ENCODE measurements at regions not wholly inside any gene's neighbourhood (a gene's known extent, or its start where the extent isn't known, plus 50 kb on each side); places are given as distances from the start of the nearest gene placed in this dataset.

GRCh38 chr3:124557-125179 is 71.9 kb upstream of the CHL1 start:
- Histone ChIP-seq H3K4me1 (no peaks in the 10 kb centered on the region), H3K27me3 (no peaks in the 10 kb centered on the region), H3K36me3 (replicated peaks in 1 of 2; ENCODE audit: insufficient read depth in 1 of 2, low read depth in 2 of 2) (no peaks in the 10 kb centered on the region), H3K4me3 (no peak overlapping the region), H3K27ac (no peak overlapping the region), H3K9me3 (no peaks in the 10 kb centered on the region)
- TF ChIP-seq POLR2A (IDR thresholded peaks at IDR 0.05): no peak
- TF ChIP-seq CTCF (IDR thresholded peaks at IDR 0.05): no peak
- WGBS, 2 donors: 69 to 73% methylated on average over 1 of the region's 1 CpG
- intact Hi-C loops (cut with DNase I): no loop called here
- ATAC-seq (no peak), DNase-seq (no peak)

- Histone ChIP-seq H3K36me3 (replicated peaks in 1 of 2; ENCODE audit: insufficient read depth in 1 of 2, low read depth in 2 of 2) (no peaks in the 10 kb centered on the region), H3K9me3 (no peaks in the 10 kb centered on the region), H3K27me3 (no peaks in the 10 kb centered on the region), H3K4me3 (no peak overlapping the region), H3K4me1 (no peaks in the 10 kb centered on the region), H3K27ac (no peak overlapping the region)
- DNase-seq (no peak), ATAC-seq (no peak)
- intact Hi-C loops (cut with DNase I): no loop called here
- WGBS, 2 donors: 30 to 67% methylated on average over 3 of the region's 3 CpGs
- TF ChIP-seq POLR2A (IDR thresholded peaks at IDR 0.05): no peak
These were observed 67.9 kb upstream of the CHL1 start for GRCh38 chr3:128515-129172.

- 62 to 70% methylated on average over 5 of the region's 5 CpGs for WGBS, 2 donors
- intact Hi-C loops (cut with DNase I): no loop called here
- H3K9me3 ChIP-seq: no peaks in the 10 kb centered on the region
- DNase-seq (no peak), ATAC-seq (no peak)
- no peaks in the 10 kb centered on the region for H3K27me3 ChIP-seq
- H3K4me3 ChIP-seq: no peak overlapping the region
- H3K27ac ChIP-seq: no peak overlapping the region
- no peaks in the 10 kb centered on the region for H3K36me3 ChIP-seq (replicated peaks in 1 of 2; ENCODE audit: insufficient read depth in 1 of 2, low read depth in 2 of 2)
- no peaks in the 10 kb centered on the region for H3K4me1 ChIP-seq
- TF ChIP-seq POLR2A (IDR thresholded peaks at IDR 0.05) (no peak), CTCF (IDR thresholded peaks at IDR 0.05) (no peak)
These were observed 65.2 kb upstream of the CHL1 start for GRCh38 chr3:131151-131888.

GRCh38 chr3:132378-132777 is 64.2 kb upstream of the CHL1 start:
- H3K36me3 ChIP-seq (replicated peaks in 1 of 2; ENCODE audit: insufficient read depth in 1 of 2, low read depth in 2 of 2): no peaks in the 10 kb centered on the region
- no peaks in the 10 kb centered on the region for H3K9me3 ChIP-seq
- ATAC-seq: no peak
- no peak overlapping the region for H3K27ac ChIP-seq
- intact Hi-C loops (cut with DNase I): no loop called here
- H3K4me1 ChIP-seq: no peaks in the 10 kb centered on the region
- no peak overlapping the region for H3K4me3 ChIP-seq
- no peak for DNase-seq
- no peaks in the 10 kb centered on the region for H3K27me3 ChIP-seq
- TF ChIP-seq CTCF (IDR thresholded peaks at IDR 0.05): no peak
- TF ChIP-seq POLR2A (IDR thresholded peaks at IDR 0.05): no peak

GRCh38 chr3:132904-133303 is 63.7 kb upstream of the CHL1 start:
- no peak for ATAC-seq
- no peak overlapping the region for H3K4me3 ChIP-seq
- H3K27ac ChIP-seq: no peak overlapping the region
- H3K9me3 ChIP-seq: no peaks in the 10 kb centered on the region
- H3K36me3 ChIP-seq (replicated peaks in 1 of 2; ENCODE audit: insufficient read depth in 1 of 2, low read depth in 2 of 2): no peaks in the 10 kb centered on the region
- 40 to 42% methylated on average over 2 of the region's 2 CpGs for WGBS, 2 donors
- intact Hi-C loops (cut with DNase I): no loop called here
- no peak for DNase-seq
- no peak for TF ChIP-seq CTCF (IDR thresholded peaks at IDR 0.05)
- no peak for TF ChIP-seq POLR2A (IDR thresholded peaks at IDR 0.05)
- no peaks in the 10 kb centered on the region for H3K4me1 ChIP-seq
- H3K27me3 ChIP-seq: no peaks in the 10 kb centered on the region
